ENCODE measurements at regions not wholly inside any gene's neighbourhood (a gene's known extent, or its start where the extent isn't known, plus 50 kb on each side); places are given as distances from the start of the nearest gene placed in this dataset.

DNA sequence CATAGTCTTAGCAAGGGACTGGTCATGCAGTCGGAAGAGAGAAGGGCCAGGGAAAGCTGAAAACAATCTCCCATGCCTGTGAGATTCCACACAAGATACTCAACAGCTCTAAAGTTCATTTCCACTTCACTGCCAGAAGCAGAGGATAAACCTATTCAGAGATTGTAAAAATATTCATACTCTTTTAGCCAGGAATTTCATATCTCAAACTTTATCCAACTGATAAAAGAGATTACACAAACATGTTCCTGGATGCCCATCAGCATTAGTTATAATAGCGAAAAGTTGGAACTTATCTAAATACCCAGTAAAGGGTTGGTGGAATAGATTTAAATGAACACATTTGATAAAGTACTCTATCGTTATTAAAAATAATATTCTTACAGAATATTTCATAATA, 75.2 kb upstream of the ARHGEF3 start:
- Histone ChIP-seq H3K4me1 (ENCODE audit: control insufficient read depth, insufficient read depth, low read length) (peaks cover 18% of the 10 kb centered on the region), H3K4me3 (ENCODE audit: low read length) (no peak overlapping the region), H3K27me3 (ENCODE audit: control insufficient read depth, insufficient read depth, low read length) (no peaks in the 10 kb centered on the region), H3K9me3 (replicated peaks; ENCODE audit: control insufficient read depth, low read depth, low read length) (no peaks in the 10 kb centered on the region), H3K36me3 (ENCODE audit: control insufficient read depth, insufficient read depth, low read length) (peaks cover 3% of the 10 kb centered on the region), H3K27ac (ENCODE audit: low read length) (no peak overlapping the region)
- no peak for DNase-seq
- WGBS (ENCODE audit: insufficient coverage): no CpG with 5 or more reads among the region's 3 CpGs

DNA sequence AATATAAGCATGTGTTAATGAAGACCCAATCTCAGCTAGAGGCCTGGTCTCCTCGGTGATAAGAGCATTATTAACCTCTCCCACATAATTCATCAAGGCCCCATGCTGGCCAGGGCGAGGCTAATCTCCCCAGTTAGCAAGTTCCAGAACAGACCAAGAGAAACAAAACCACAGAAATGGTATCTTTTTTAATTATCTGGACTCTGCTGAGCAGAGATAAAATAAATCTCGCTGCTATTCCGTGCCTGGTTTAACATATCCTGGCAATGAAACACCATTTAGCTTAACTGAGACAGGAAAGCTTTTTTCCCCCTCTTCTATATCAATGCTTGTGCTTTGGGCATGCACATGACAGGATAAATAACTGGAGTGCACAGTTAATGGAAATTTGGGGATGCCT, 72.5 kb upstream of the ARHGEF3 start:
- no peaks in the 10 kb centered on the region for H3K27me3 ChIP-seq (ENCODE audit: control insufficient read depth, insufficient read depth, low read length)
- no peaks in the 10 kb centered on the region for H3K36me3 ChIP-seq (ENCODE audit: control insufficient read depth, insufficient read depth, low read length)
- peaks cover 18% of the 10 kb centered on the region for H3K4me1 ChIP-seq (ENCODE audit: control insufficient read depth, insufficient read depth, low read length)
- no peak overlapping the region for H3K27ac ChIP-seq (ENCODE audit: low read length)
- no peak overlapping the region for H3K4me3 ChIP-seq (ENCODE audit: low read length)
- 80% methylated on average over 1 of the region's 4 CpGs for WGBS (ENCODE audit: insufficient coverage)
- DNase-seq: no peak
- no peaks in the 10 kb centered on the region for H3K9me3 ChIP-seq (replicated peaks; ENCODE audit: control insufficient read depth, low read depth, low read length)

DNA sequence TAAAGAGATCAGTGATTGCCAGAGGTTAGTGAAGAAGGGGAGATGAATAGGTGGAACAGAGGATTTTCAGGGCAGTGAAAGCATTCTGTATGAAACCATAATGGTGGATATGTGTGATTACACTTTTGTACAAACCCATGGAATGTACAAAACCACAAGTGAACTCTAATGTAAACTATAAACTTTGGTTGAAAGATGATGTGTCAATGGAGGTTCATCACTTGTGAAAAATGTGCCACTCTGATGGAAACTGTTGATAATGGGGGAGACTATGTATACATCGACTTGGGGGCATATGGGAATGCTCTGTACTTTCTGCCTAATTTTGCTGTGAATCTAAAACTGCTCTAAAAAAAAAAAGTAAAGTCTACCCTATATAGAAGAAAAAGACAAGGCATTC, 68.7 kb upstream of the ARHGEF3 start:
- Histone ChIP-seq H3K4me3 (ENCODE audit: low read length) (no peak overlapping the region), H3K36me3 (ENCODE audit: control insufficient read depth, insufficient read depth, low read length) (no peaks in the 10 kb centered on the region), H3K27me3 (ENCODE audit: control insufficient read depth, insufficient read depth, low read length) (no peaks in the 10 kb centered on the region), H3K9me3 (replicated peaks; ENCODE audit: control insufficient read depth, low read depth, low read length) (no peaks in the 10 kb centered on the region), H3K4me1 (ENCODE audit: control insufficient read depth, insufficient read depth, low read length) (no peaks in the 10 kb centered on the region), H3K27ac (ENCODE audit: low read length) (no peak overlapping the region)
- no CpG with 5 or more reads among the region's 1 CpG for WGBS (ENCODE audit: insufficient coverage)
- no peak for DNase-seq

GRCh38 chr3:56869157-56869889, 67.6 kb upstream of the ARHGEF3 start:
- no peak overlapping the region for H3K27ac ChIP-seq (ENCODE audit: low read length)
- no peaks in the 10 kb centered on the region for H3K4me1 ChIP-seq (ENCODE audit: control insufficient read depth, insufficient read depth, low read length)
- H3K27me3 ChIP-seq (ENCODE audit: control insufficient read depth, insufficient read depth, low read length): no peaks in the 10 kb centered on the region
- no peak for DNase-seq
- H3K36me3 ChIP-seq (ENCODE audit: control insufficient read depth, insufficient read depth, low read length): no peaks in the 10 kb centered on the region
- H3K4me3 ChIP-seq (ENCODE audit: low read length): no peak overlapping the region
- no peaks in the 10 kb centered on the region for H3K9me3 ChIP-seq (replicated peaks; ENCODE audit: control insufficient read depth, low read depth, low read length)
- WGBS (ENCODE audit: insufficient coverage): no CpG with 5 or more reads among the region's 6 CpGs

DNA sequence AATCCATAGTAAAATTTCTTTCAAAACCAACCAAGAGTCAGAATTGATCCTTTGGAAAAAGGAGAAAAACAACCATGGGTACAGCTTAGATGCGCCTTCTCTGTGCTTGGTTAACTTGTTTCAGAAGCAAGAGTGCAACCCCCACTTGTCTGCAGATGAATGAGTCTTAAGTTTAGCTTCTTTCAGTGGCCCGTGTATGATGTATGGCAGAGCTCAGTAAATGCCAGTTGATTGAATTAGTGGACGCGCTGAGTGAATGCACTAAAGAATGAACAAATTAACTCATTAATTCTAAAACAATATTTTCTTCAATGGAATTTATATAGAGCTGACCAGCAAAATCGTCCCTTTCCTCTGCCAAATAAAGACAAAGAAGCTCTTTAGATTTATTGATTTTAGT, 67.0 kb upstream of the ARHGEF3 start:
- no peaks in the 10 kb centered on the region for H3K36me3 ChIP-seq (ENCODE audit: control insufficient read depth, insufficient read depth, low read length)
- no peak for DNase-seq
- no peaks in the 10 kb centered on the region for H3K4me1 ChIP-seq (ENCODE audit: control insufficient read depth, insufficient read depth, low read length)
- H3K27ac ChIP-seq (ENCODE audit: low read length): no peak overlapping the region
- WGBS (ENCODE audit: insufficient coverage): no CpG with 5 or more reads among the region's 5 CpGs
- H3K4me3 ChIP-seq (ENCODE audit: low read length): no peak overlapping the region
- no peaks in the 10 kb centered on the region for H3K27me3 ChIP-seq (ENCODE audit: control insufficient read depth, insufficient read depth, low read length)
- H3K9me3 ChIP-seq (replicated peaks; ENCODE audit: control insufficient read depth, low read depth, low read length): no peaks in the 10 kb centered on the region

DNA sequence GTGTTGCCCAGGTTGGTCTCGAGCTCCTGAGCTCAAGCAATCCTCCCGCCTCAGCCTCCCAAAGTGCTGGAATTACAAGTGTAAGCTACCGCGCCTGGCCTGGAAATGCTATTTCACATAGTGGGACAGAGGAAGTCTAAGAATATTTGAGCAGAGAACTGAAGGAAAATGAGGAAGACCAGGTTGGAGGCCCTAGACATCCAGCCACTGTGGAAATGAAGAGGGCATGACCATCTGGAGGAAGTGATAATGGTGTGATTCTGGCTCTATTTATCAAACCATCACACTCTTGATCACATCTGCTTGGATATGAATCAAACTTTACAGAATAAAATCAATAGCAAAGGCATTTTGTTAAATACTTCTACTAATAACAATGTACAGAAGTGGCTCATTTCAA, 65.9 kb upstream of the ARHGEF3 start:
- no peak overlapping the region for H3K27ac ChIP-seq (ENCODE audit: low read length)
- H3K4me3 ChIP-seq (ENCODE audit: low read length): no peak overlapping the region
- H3K4me1 ChIP-seq (ENCODE audit: control insufficient read depth, insufficient read depth, low read length): no peaks in the 10 kb centered on the region
- no peak for DNase-seq
- no peaks in the 10 kb centered on the region for H3K27me3 ChIP-seq (ENCODE audit: control insufficient read depth, insufficient read depth, low read length)
- WGBS (ENCODE audit: insufficient coverage): 95% methylated on average over 3 of the region's 4 CpGs
- no peaks in the 10 kb centered on the region for H3K36me3 ChIP-seq (ENCODE audit: control insufficient read depth, insufficient read depth, low read length)
- no peaks in the 10 kb centered on the region for H3K9me3 ChIP-seq (replicated peaks; ENCODE audit: control insufficient read depth, low read depth, low read length)

DNA sequence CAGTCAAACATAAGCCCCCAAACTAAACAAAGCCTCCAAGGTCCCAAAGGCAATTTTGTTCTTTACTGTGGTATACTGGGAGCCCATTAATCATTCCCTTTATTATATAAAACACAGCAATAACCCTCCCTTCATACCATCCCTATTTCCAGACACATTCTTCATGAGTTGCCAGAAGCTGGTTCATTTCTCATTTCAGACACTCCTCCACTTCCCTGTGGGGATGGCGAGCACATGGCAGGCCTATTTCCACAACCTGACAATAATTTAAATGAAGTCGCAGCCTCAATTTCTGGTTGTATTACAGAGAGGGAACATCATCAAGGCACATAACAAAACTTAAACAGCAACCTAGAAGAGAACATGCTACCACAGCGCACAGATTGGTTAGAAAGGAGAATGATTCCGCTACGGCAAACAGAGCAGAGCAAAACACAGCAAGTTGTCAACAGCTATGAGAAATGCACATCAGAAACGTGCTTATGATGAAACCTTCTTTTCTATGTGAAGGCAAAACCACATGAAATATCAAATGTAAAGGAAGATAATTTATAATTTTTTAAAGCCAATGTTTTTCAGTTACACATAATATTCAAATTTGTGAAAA, 63.3 kb upstream of the ARHGEF3 start:
- peaks cover 2% of the 10 kb centered on the region for H3K4me1 ChIP-seq (ENCODE audit: control insufficient read depth, insufficient read depth, low read length)
- WGBS (ENCODE audit: insufficient coverage): 80% methylated on average over 1 of the region's 6 CpGs
- no peaks in the 10 kb centered on the region for H3K27me3 ChIP-seq (ENCODE audit: control insufficient read depth, insufficient read depth, low read length)
- H3K4me3 ChIP-seq (ENCODE audit: low read length): no peak overlapping the region
- H3K36me3 ChIP-seq (ENCODE audit: control insufficient read depth, insufficient read depth, low read length): no peaks in the 10 kb centered on the region
- H3K9me3 ChIP-seq (replicated peaks; ENCODE audit: control insufficient read depth, low read depth, low read length): no peaks in the 10 kb centered on the region
- no peak overlapping the region for H3K27ac ChIP-seq (ENCODE audit: low read length)
- no peak for DNase-seq

- Histone ChIP-seq H3K36me3 (ENCODE audit: control insufficient read depth, insufficient read depth, low read length) (no peaks in the 10 kb centered on the region), H3K9me3 (replicated peaks; ENCODE audit: control insufficient read depth, low read depth, low read length) (no peaks in the 10 kb centered on the region), H3K27me3 (ENCODE audit: control insufficient read depth, insufficient read depth, low read length) (no peaks in the 10 kb centered on the region), H3K27ac (ENCODE audit: low read length) (no peak overlapping the region), H3K4me3 (ENCODE audit: low read length) (no peak overlapping the region), H3K4me1 (ENCODE audit: control insufficient read depth, insufficient read depth, low read length) (peaks cover 2% of the 10 kb centered on the region)
- DNase-seq: no peak
Observed at GRCh38 chr3:56864090-56864489, 62.3 kb upstream of the ARHGEF3 start.

DNA sequence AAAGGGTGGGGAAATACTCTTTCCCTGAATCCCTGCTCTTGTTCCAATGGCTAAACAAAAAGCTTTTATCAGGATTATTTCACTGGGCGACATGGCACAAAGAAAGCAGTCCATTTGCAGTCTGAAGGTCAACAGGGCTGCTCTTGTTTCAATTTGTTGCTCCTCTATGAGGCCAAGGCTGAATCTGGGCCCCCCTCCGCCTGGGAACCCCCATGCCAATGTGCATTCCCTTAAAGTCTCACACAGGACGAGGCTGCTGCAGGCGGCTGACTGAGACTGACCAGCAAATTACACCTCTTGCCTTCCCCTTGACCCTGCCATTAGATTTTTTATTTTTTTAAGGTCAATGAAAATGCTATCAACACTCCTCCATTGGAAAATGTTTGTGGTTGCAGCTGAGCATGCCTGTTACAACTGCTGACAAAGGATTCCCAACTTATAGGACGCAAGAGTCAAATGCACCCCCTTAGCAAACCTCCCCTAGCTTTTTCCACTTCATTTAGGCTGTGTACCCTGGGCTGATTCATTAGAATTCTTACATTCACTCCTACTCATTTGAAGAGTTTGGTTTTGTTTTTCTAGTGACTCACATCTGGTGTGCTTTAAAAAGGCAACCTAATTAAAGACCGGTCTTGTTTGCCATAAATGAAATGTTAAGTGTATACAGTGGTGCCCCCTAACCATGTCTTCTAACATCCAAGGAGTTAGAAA, 60.8 kb upstream of the ARHGEF3 start:
- WGBS (ENCODE audit: insufficient coverage): 59% methylated on average over 3 of the region's 6 CpGs

DNA sequence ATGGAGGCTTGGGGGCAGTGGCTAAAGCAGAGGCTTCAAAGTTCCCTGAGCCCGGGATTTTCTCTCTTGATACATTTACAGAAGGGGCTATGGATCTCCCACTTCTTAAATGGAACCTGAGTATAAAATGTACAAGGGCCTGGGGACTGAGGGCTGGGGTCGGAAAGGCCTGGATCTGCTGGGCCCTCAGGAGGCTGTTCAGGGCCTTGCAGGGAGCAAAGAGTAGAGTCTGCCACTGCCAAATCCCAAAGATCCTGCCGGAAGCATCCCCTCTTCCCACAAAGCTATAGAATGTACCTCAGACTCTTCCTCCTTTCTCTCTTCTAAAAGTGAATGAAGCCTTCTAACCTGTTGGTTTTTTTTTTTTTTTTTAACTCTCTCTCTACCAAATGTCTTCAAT, 59.8 kb upstream of the ARHGEF3 start:
- Histone ChIP-seq H3K36me3 (ENCODE audit: control insufficient read depth, insufficient read depth, low read length) (no peaks in the 10 kb centered on the region), H3K9me3 (replicated peaks; ENCODE audit: control insufficient read depth, low read depth, low read length) (no peaks in the 10 kb centered on the region), H3K4me3 (ENCODE audit: low read length) (no peak overlapping the region), H3K4me1 (ENCODE audit: control insufficient read depth, insufficient read depth, low read length) (peaks cover 2% of the 10 kb centered on the region), H3K27ac (ENCODE audit: low read length) (no peak overlapping the region), H3K27me3 (ENCODE audit: control insufficient read depth, insufficient read depth, low read length) (no peaks in the 10 kb centered on the region)
- WGBS (ENCODE audit: insufficient coverage): 100% methylated on average over 1 of the region's 3 CpGs
- DNase-seq: no peak

More for the DNA sequence above, 60.8 kb upstream of the ARHGEF3 start:
- Histone ChIP-seq H3K36me3 (ENCODE audit: control insufficient read depth, insufficient read depth, low read length) (no peaks in the 10 kb centered on the region), H3K9me3 (replicated peaks; ENCODE audit: control insufficient read depth, low read depth, low read length) (no peaks in the 10 kb centered on the region), H3K4me1 (ENCODE audit: control insufficient read depth, insufficient read depth, low read length) (peaks cover 2% of the 10 kb centered on the region), H3K4me3 (ENCODE audit: low read length) (no peak overlapping the region), H3K27me3 (ENCODE audit: control insufficient read depth, insufficient read depth, low read length) (no peaks in the 10 kb centered on the region), H3K27ac (ENCODE audit: low read length) (no peak overlapping the region)
- no peak for DNase-seq
